NAMALWA (cell line): ENCODE measurements at regions not wholly inside any gene's neighbourhood (a gene's known extent, or its start where the extent isn't known, plus 50 kb on each side); places are given as distances from the start of the nearest gene placed in this dataset.
A peak's percentile ranks its signal among the peaks of the same experiment; 100 is the strongest.

ENCODE experiments used
- DNase-seq: peaks from one replicate; pipeline ENCODE4 v3.0.0-alpha.2; 2015; ENCODE audit warnings: low spot score

GRCh38 chr4:28677808-28678207 lies 1817.2 kb downstream of the STIM2 start:
- no peak for DNase-seq

DNA sequence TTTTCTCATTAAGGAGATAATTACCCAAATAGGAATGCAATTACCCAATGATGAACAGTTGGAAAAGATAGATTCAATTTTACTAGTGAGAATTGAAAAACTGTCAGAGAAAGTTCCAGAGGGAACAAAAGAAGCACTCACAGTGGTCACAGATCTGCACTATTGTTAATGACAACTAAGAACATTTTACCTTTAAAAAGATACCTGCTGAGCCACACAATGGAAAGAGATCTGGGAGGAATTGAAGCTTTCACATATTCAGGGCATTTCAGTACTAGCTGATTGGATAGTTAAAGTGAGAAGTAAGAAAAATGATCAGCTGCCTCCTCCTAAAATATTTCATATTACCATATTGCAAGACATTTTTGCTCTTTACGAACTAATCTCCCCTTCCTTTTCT lies 1822.2 kb downstream of the STIM2 start:
- no peak for DNase-seq

GRCh38 chr4:28686618-28687017 lies 1826.0 kb downstream of the STIM2 start:
- DNase-seq = peak; percentile 62

- DNase-seq = no peak
Measured at GRCh38 chr4:28690890-28691289, 1830.2 kb downstream of the STIM2 start.

GRCh38 chr4:28702571-28702970 lies 1841.9 kb downstream of the STIM2 start:
- DNase-seq = no peak

- no peak for DNase-seq
Measured at GRCh38 chr4:28709891-28710290, 1849.2 kb downstream of the STIM2 start.

DNA sequence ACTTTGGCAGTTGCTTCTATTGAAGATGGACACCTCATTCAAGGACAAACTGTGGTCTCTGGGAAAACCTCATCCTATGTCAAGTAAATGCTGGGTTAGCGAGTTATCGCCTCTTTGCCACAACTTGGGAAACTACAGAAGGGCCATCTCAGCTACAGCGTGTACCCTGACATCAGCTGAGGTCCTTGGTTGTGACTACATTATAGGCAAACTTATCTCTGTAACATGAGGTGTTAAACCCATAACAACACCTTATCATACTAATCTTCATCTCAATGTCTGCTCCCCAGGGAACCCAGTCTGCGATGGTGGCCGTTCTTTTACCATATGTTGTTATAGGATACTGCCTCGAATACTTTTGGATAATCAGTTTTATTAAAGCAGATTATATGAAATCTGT lies 1862.7 kb downstream of the STIM2 start:
- DNase-seq = no peak

- no peak for DNase-seq
Measured at GRCh38 chr4:28724239-28724638, 1863.6 kb downstream of the STIM2 start.

DNA sequence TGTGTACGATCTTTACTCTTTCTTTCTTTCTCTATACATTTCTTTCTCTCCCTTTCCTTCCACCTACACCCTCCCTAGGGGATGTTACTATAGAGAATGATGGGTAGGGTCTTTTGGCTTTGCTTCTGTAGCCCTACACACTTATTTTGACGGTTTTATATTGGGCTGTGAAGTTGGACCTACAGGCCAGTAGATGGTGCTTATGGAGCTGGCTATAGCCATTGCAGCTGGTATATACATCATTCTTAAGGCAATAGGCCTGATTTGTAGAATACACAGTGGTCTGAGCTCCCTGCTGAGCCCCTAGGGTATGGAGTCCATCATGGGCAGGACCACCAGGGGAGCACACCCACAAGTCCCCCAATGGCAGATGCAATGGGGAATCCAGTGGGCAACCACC lies 1869.7 kb downstream of the STIM2 start:
- DNase-seq = no peak

DNA sequence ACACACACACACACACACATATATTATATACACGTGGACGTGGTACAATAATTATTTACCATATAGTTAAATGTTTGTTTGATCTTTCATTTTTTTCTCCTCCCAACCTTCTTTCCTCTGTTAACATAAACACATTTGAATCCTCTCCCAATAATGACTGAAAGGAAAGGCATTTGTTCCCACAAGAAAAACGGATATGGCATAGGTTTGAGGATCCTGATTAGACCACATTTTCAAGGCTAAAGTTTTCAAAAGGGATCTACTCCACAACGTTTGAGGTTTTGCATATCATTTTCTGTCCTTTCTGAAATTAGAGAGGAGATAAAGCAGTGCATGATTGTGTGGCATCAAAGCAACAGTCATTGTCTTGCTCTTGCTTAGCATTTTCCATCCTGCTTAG lies 1883.4 kb downstream of the STIM2 start:
- no peak for DNase-seq

DNA sequence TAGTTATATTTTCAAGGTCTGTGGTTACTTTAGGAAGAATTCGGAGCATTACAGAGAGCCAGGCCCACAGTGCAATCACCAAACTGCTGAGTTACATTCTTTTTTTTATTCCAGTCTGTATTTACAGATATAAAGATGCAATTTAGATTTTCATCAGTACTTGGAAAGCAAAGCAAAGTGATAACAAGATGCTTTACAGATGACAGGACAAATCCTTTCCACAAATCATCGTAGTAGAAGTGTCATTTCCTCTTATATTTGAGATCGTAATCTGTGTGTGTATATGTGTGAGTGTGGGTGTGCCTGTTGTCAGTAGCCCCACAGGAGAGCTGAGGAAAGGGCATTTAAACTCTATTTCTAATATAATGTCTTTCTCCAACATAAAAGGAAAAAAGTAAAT lies 1893.7 kb downstream of the STIM2 start:
- no peak for DNase-seq

- no peak for DNase-seq
Measured at GRCh38 chr4:28755081-28755480, 1894.4 kb downstream of the STIM2 start.

- no peak for DNase-seq
Measured at GRCh38 chr4:28759064-28759463, 1898.4 kb downstream of the STIM2 start.

DNA sequence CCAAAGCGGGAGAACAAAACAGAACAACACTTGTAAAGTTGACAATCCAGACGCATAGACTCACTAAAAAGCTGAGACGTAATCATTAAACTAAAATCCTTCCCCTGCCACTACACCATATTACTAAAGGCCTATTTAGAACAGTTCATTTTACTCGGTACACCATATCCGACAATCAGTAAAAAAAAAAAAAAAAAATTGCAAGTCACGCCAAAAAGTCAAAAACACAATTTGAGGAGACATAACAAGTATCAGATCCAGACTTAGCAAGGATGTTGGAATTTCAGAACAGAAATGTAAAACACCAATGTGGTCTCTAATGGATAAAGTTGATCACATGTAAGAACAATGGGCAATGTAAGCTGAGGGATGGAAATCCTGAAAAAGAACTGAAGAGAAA lies 1899.4 kb downstream of the STIM2 start:
- DNase-seq = no peak

GRCh38 chr4:28772066-28772465 lies 1911.4 kb downstream of the STIM2 start:
- no peak for DNase-seq

- no peak for DNase-seq
Measured at GRCh38 chr4:28772788-28773187, 1912.1 kb downstream of the STIM2 start.

DNA sequence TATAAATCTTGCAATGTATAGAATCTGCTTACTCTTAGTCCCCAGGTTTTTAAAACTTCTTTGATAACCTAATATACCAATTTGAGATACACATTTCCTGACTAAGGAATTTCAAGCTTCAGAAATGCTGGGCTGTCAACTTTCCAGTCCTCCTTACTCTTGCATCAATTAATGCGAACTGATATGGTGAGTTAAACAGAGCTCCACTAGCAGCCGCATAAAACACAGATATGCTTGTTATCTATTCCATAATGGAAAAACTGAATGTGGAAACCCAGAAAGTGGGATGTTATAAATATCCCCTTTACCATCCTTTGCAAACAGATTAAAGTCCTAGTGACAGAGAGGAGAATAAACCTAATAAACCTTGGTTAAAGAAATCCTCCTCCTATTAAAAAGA lies 1913.7 kb downstream of the STIM2 start:
- no peak for DNase-seq

- DNase-seq = no peak
Measured at GRCh38 chr4:28776004-28776403, 1915.4 kb downstream of the STIM2 start.

DNA sequence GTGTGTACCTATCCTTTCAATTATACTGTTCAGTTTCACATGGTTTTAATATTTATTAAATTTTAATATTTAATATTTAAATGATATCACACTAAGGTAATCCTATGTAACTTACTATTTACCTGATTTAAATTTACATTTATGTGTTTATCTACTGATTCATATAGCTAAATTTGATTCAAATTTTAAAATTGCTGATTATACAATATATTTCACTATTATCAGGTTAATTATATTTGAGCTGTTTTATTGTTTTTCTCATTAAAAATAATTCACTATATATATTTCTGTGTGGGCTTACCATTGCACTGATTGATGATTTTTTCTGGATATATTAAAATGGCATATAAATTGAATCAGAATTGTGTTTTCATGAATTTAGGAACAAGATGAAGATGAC lies 1923.5 kb downstream of the STIM2 start:
- no peak for DNase-seq

DNA sequence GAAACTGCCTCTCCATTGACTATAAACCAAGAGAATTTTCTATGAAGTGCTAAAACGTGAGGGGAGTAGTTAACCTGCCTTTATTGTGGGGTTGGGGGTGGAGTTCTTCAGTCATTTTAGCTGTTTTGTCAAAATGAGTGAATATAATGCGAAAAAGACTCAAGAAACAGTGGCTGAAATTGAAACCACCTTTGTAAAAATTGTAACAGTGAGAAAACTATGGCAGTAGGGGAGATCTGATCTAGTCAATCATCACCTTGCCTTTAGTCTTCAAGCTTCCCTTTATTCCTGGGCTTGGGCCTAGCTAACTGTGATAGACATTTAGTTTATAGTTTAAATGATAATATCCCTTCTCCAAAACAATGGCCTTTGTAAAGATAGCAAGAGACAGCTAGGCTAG lies 1927.3 kb downstream of the STIM2 start:
- no peak for DNase-seq

GRCh38 chr4:28788929-28789490 lies 1928.4 kb downstream of the STIM2 start:
- peak; percentile 11 for DNase-seq

DNA sequence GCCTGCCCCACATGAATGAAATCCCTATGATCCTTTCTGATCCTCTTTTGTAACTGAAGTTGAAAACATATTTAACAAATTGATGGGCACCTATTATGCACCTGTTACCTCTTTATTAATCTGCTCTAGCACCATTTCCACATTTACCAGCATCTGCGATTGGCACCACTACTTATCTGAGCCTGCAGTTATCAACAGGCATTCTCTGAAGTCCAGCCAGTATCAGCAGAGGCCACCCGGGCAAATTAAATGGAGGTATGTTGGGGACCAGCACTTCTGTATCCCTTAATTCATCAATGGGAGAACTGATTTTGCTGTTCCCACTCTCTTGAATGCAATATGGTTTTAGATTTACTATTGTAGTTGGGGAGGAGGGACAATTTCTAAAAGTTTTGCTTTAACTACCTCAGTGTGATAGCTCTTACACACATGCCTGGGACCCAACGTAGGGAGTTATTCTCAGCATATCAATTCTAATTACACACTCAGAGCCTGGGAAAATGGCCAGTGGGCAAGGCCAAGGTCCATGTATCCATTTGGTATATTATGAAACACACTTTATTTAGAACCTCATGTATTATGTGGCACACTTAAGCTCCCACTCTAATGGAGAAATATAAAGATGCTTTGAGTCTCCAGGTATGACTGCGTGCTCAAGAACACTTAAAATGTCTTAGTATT lies 1927.1 kb upstream of the PCDH7 start:
- no peak for DNase-seq

- no peak for DNase-seq
Measured at GRCh38 chr4:28799696-28800095, 1920.5 kb upstream of the PCDH7 start.

GRCh38 chr4:28811025-28811424 lies 1909.1 kb upstream of the PCDH7 start:
- no peak for DNase-seq
